Loucy (cell line): ENCODE measurements at regions not wholly inside any gene's neighbourhood (a gene's known extent, or its start where the extent isn't known, plus 50 kb on each side); places are given as distances from the start of the nearest gene placed in this dataset.

ENCODE experiments used
- EZH2phosphoT487 ChIP-seq: fragments of 200-600 bp; IDR thresholded peaks from 2 replicates; pipeline ENCODE4 v1.6.1; 2018; ENCODE audit warnings: antibody characterized with exemption, mild to moderate bottlenecking, moderate library complexity, borderline replicate concordance
- TF ChIP-seq, protein P1 (sequence below): fragments of 200-600 bp; sonication (generic); conservative IDR thresholded peaks from 2 replicates; pipeline ENCODE4 v1.5.1; 2014; ENCODE audit warnings: mild to moderate bottlenecking, antibody characterized with exemption, low read length

DNA sequence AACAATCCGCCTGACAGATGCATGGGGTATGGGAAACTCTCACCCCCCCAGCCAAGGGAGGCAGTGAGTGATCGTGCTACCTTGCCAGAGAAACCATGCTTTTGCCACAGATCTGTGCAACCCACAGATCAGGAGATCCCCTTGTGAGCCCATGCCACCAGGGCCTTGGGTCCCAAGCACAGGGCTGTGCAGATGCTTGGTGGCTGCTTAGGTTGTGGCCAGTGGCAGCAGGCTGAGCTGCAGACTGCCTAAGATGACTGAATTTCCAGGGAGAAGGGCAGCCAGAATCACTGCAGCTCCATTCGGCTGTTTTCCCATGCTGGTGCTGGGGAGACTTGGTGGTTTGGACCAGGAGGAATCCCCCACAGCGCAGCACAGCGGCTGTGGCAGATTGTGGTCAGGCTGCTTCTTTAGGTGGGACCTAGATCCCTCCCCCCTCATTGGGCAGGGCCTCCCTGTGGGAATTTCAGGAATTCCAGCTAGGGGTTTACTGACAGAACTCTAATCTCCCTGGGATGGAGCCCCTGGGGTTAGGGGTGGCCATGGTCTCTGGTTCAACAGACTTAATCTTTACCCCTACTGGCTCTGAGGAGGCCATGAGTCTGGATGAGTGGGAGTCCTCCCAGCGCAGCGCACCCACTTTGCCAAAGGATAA, 264.6 kb upstream of the DAAM1 start:
- TF ChIP-seq, protein P1, sequence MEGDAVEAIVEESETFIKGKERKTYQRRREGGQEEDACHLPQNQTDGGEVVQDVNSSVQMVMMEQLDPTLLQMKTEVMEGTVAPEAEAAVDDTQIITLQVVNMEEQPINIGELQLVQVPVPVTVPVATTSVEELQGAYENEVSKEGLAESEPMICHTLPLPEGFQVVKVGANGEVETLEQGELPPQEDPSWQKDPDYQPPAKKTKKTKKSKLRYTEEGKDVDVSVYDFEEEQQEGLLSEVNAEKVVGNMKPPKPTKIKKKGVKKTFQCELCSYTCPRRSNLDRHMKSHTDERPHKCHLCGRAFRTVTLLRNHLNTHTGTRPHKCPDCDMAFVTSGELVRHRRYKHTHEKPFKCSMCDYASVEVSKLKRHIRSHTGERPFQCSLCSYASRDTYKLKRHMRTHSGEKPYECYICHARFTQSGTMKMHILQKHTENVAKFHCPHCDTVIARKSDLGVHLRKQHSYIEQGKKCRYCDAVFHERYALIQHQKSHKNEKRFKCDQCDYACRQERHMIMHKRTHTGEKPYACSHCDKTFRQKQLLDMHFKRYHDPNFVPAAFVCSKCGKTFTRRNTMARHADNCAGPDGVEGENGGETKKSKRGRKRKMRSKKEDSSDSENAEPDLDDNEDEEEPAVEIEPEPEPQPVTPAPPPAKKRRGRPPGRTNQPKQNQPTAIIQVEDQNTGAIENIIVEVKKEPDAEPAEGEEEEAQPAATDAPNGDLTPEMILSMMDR = no peak
- TF ChIP-seq EZH2phosphoT487 = no peak
